ENCODE measurements at regions not wholly inside any gene's neighbourhood (a gene's known extent, or its start where the extent isn't known, plus 50 kb on each side); places are given as distances from the start of the nearest gene placed in this dataset.

- Histone ChIP-seq H3K36me3 (no peaks in the 10 kb centered on the region), H3K9me3 (peaks cover 0 to 3% (median 0%) of the 10 kb centered on the region in 11 donors), H3K4me3 (no peak overlapping the region), H3K4me1 (no peaks in the 10 kb centered on the region), H3K27ac (no peak overlapping the region), H3K27me3 (no peaks in the 10 kb centered on the region)
- intact Hi-C loops (cut with DNase I), result no loop called here
- no peak for ATAC-seq
- TF ChIP-seq CTCF (IDR thresholded peaks at IDR 0.05), result no peak
- no peak for DNase-seq
- WGBS, 2 donors, result 46 to 65% methylated on average over 1 of the region's 1 CpG
Observed at GRCh38 chr19:28036486-28036885, 1176.5 kb downstream of the UQCRFS1 start.

GRCh38 chr19:28034936-28035335 lies 1178.0 kb downstream of the UQCRFS1 start:
- no peak for ATAC-seq
- no peaks in the 10 kb centered on the region for H3K9me3 ChIP-seq
- no peaks in the 10 kb centered on the region for H3K27me3 ChIP-seq
- intact Hi-C loops (cut with DNase I), result no loop called here
- no peak for TF ChIP-seq CTCF (IDR thresholded peaks at IDR 0.05)
- 40 to 44% methylated on average over 5 of the region's 5 CpGs for WGBS, 2 donors
- no peak for DNase-seq
- H3K36me3 ChIP-seq, result no peaks in the 10 kb centered on the region
- H3K4me3 ChIP-seq, result no peak overlapping the region
- H3K4me1 ChIP-seq, result no peaks in the 10 kb centered on the region
- H3K27ac ChIP-seq, result no peak overlapping the region

GRCh38 chr19:28028881-28029444 lies 1184.0 kb downstream of the UQCRFS1 start:
- no peaks in the 10 kb centered on the region for H3K27me3 ChIP-seq
- H3K4me1 ChIP-seq, result no peaks in the 10 kb centered on the region
- DNase-seq (no peak), ATAC-seq (no peak)
- H3K36me3 ChIP-seq, result no peaks in the 10 kb centered on the region
- H3K4me3 ChIP-seq, result no peak overlapping the region
- no peak overlapping the region for H3K27ac ChIP-seq
- H3K9me3 ChIP-seq, result no peaks in the 10 kb centered on the region
- TF ChIP-seq CTCF (IDR thresholded peaks at IDR 0.05), result no peak
- intact Hi-C loops (cut with DNase I), result no loop called here
- WGBS, 2 donors, result 31 to 35% methylated on average over 3 of the region's 3 CpGs

- DNase-seq (no peak), ATAC-seq (no peak)
- 44 to 53% methylated on average over 2 of the region's 2 CpGs for WGBS, 2 donors
- Histone ChIP-seq H3K27me3 (peaks cover 0 to 3% (median 0%) of the 10 kb centered on the region in 7 donors), H3K4me3 (no peak overlapping the region), H3K9me3 (no peaks in the 10 kb centered on the region), H3K36me3 (no peaks in the 10 kb centered on the region), H3K27ac (no peak overlapping the region), H3K4me1 (no peaks in the 10 kb centered on the region)
- TF ChIP-seq CTCF (IDR thresholded peaks at IDR 0.05), result no peak
- intact Hi-C loops (cut with DNase I), result no loop called here
Observed at GRCh38 chr19:28027116-28027515, 1185.8 kb downstream of the UQCRFS1 start.

All from heart right ventricle (tissue), 16 donors.